ENCODE measurements at regions not wholly inside any gene's neighbourhood (a gene's known extent, or its start where the extent isn't known, plus 50 kb on each side); places are given as distances from the start of the nearest gene placed in this dataset.
"Not testable (repeated sequence)": the region's sequence is repeated elsewhere in the genome, so short reads cannot be mapped to it uniquely, and the experiment has no call there.

GRCh38 chrX:11836284-11836683, 78.2 kb downstream of the MSL3 start:
- no peak for DNase-seq
- in situ Hi-C loops (cut with MboI; ENCODE audit: low pct_unique_long_range_greater_than_20kb, low sequenced_read_pairs) = no loop called here

- in situ Hi-C loops (cut with MboI; ENCODE audit: low pct_unique_long_range_greater_than_20kb, low sequenced_read_pairs) = no loop called here
- no peak for DNase-seq
Observed at GRCh38 chrX:11837437-11837836, 79.4 kb downstream of the MSL3 start.

- in situ Hi-C loops (cut with MboI; ENCODE audit: low pct_unique_long_range_greater_than_20kb, low sequenced_read_pairs) = no loop called here
- no peak for DNase-seq
Observed at GRCh38 chrX:11864171-11864570, 106.1 kb downstream of the MSL3 start.

GRCh38 chrX:11867610-11868345, 109.7 kb downstream of the MSL3 start:
- in situ Hi-C loops (cut with MboI; ENCODE audit: low pct_unique_long_range_greater_than_20kb, low sequenced_read_pairs) = no loop called here

GRCh38 chrX:11870789-11871188, 112.8 kb downstream of the MSL3 start:
- DNase-seq = no peak
- in situ Hi-C loops (cut with MboI; ENCODE audit: low pct_unique_long_range_greater_than_20kb, low sequenced_read_pairs) = no loop called here

More at GRCh38 chrX:11867610-11868345, 109.7 kb downstream of the MSL3 start:
- no peak for DNase-seq

- DNase-seq = no peak
- in situ Hi-C loops (cut with MboI; ENCODE audit: low pct_unique_long_range_greater_than_20kb, low sequenced_read_pairs) = no loop called here
Observed at GRCh38 chrX:11881485-11882170, 123.6 kb downstream of the MSL3 start.

GRCh38 chrX:11886745-11887144, 128.7 kb downstream of the MSL3 start:
- DNase-seq = no peak

GRCh38 chrX:11887175-11887574, 129.1 kb downstream of the MSL3 start:
- no peak for DNase-seq
- in situ Hi-C loops (cut with MboI; ENCODE audit: low pct_unique_long_range_greater_than_20kb, low sequenced_read_pairs) = no loop called here

More at GRCh38 chrX:11886745-11887144, 128.7 kb downstream of the MSL3 start:
- in situ Hi-C loops (cut with MboI; ENCODE audit: low pct_unique_long_range_greater_than_20kb, low sequenced_read_pairs) = no loop called here

GRCh38 chrX:11888421-11888820, 130.4 kb downstream of the MSL3 start:
- in situ Hi-C loops (cut with MboI; ENCODE audit: low pct_unique_long_range_greater_than_20kb, low sequenced_read_pairs) = no loop called here
- DNase-seq = no peak

- in situ Hi-C loops (cut with MboI; ENCODE audit: low pct_unique_long_range_greater_than_20kb, low sequenced_read_pairs) = no loop called here
- no peak for DNase-seq
Observed at GRCh38 chrX:11889791-11890190, 131.8 kb downstream of the MSL3 start.

- in situ Hi-C loops (cut with MboI; ENCODE audit: low pct_unique_long_range_greater_than_20kb, low sequenced_read_pairs) = no loop called here
- DNase-seq = peak; percentile 72
Observed at GRCh38 chrX:11890836-11891514, 132.9 kb downstream of the MSL3 start.

- DNase-seq = no peak
- in situ Hi-C loops (cut with MboI; ENCODE audit: low pct_unique_long_range_greater_than_20kb, low sequenced_read_pairs) = no loop called here
Observed at GRCh38 chrX:11893933-11894710, 136.1 kb downstream of the MSL3 start.

- in situ Hi-C loops (cut with MboI; ENCODE audit: low pct_unique_long_range_greater_than_20kb, low sequenced_read_pairs) = no loop called here
- DNase-seq = no peak
Observed at GRCh38 chrX:11899091-11899490, 141.1 kb downstream of the MSL3 start.

- in situ Hi-C loops (cut with MboI; ENCODE audit: low pct_unique_long_range_greater_than_20kb, low sequenced_read_pairs) = not testable (repeated sequence)
Observed at GRCh38 chrX:11905933-11906332, 147.9 kb downstream of the MSL3 start.

GRCh38 chrX:11908371-11908770, 150.3 kb downstream of the MSL3 start:
- in situ Hi-C loops (cut with MboI; ENCODE audit: low pct_unique_long_range_greater_than_20kb, low sequenced_read_pairs) = no loop called here

More at GRCh38 chrX:11905933-11906332, 147.9 kb downstream of the MSL3 start:
- DNase-seq = not testable (repeated sequence)

GRCh38 chrX:11913001-11913400, 155.0 kb downstream of the MSL3 start:
- in situ Hi-C loops (cut with MboI; ENCODE audit: low pct_unique_long_range_greater_than_20kb, low sequenced_read_pairs) = no loop called here
- no peak for DNase-seq

More at GRCh38 chrX:11908371-11908770, 150.3 kb downstream of the MSL3 start:
- DNase-seq = peak; percentile 51

- in situ Hi-C loops (cut with MboI; ENCODE audit: low pct_unique_long_range_greater_than_20kb, low sequenced_read_pairs) = no loop called here
- no peak for DNase-seq
Observed at GRCh38 chrX:11929476-11929875, 171.4 kb downstream of the MSL3 start.

- in situ Hi-C loops (cut with MboI; ENCODE audit: low pct_unique_long_range_greater_than_20kb, low sequenced_read_pairs) = no loop called here
- no peak for DNase-seq
Observed at GRCh38 chrX:11932423-11932822, 174.4 kb downstream of the MSL3 start.

- no peak for DNase-seq
- in situ Hi-C loops (cut with MboI; ENCODE audit: low pct_unique_long_range_greater_than_20kb, low sequenced_read_pairs) = no loop called here
Observed at GRCh38 chrX:11934089-11934488, 176.1 kb downstream of the MSL3 start.
